ENCODE measurements at regions not wholly inside any gene's neighbourhood (a gene's known extent, or its start where the extent isn't known, plus 50 kb on each side); places are given as distances from the start of the nearest gene placed in this dataset.

- no peak for TF ChIP-seq CTCF (optimal IDR thresholded peaks at IDR 0.05 in 1 of 3, IDR thresholded peaks at IDR 0.05 in 1 of 3, conservative IDR thresholded peaks at IDR 0.05 in 1 of 3; ENCODE audit: extremely low read depth in 1 of 3, insufficient read depth in 2 of 3, low read length in 3 of 3)
- TF ChIP-seq EZH2 (IDR thresholded peaks at IDR 0.05; ENCODE audit: low read length): no peak
Measured at GRCh38 chr6:40307712-40308111, 279.5 kb downstream of the LRFN2 start.

All from keratinocyte (primary cell).